GM19023 (cell line): ENCODE measurements at regions not wholly inside any gene's neighbourhood (a gene's known extent, or its start where the extent isn't known, plus 50 kb on each side); places are given as distances from the start of the nearest gene placed in this dataset.

ENCODE experiments used
- ATAC-seq: cut with Tn5 transposase; IDR thresholded peaks from one replicate; pipeline ENCODE4 v1.9.1; 2021; ENCODE audit warnings: mild to moderate bottlenecking, moderate library complexity; ENCODE audit not compliant: unreplicated experiment

GRCh38 chr15:35654332-35654731, 108.4 kb upstream of the DPH6 start:
- ATAC-seq, result no peak

GRCh38 chr15:35657679-35658311, 111.8 kb upstream of the DPH6 start:
- ATAC-seq, result no peak

- no peak for ATAC-seq
These were observed 118.0 kb upstream of the DPH6 start for GRCh38 chr15:35663956-35664355.

- ATAC-seq, result no peak
These were observed 120.1 kb upstream of the DPH6 start for GRCh38 chr15:35665896-35666536.

- no peak for ATAC-seq
These were observed 121.9 kb upstream of the DPH6 start for GRCh38 chr15:35667908-35668307.

DNA sequence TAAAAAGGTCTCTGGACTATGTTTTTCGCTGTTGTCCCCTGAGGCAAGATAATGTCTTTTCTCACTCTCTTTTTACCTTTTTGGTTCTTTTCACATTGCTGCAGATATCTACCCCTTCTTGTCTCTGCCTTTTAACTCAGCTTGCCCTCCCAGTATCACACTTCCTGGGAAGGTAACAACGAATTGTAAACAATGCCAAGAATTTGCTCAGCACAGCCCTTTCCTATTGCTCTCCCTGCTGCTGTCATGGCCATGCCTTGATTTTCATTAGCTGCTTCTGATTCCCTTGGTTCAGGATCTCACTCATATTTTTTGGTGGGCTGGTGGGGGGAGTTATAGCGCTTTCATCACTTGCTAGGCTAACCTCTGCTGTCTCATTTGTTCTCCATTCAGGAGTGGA, 123.1 kb upstream of the DPH6 start:
- ATAC-seq, result no peak

DNA sequence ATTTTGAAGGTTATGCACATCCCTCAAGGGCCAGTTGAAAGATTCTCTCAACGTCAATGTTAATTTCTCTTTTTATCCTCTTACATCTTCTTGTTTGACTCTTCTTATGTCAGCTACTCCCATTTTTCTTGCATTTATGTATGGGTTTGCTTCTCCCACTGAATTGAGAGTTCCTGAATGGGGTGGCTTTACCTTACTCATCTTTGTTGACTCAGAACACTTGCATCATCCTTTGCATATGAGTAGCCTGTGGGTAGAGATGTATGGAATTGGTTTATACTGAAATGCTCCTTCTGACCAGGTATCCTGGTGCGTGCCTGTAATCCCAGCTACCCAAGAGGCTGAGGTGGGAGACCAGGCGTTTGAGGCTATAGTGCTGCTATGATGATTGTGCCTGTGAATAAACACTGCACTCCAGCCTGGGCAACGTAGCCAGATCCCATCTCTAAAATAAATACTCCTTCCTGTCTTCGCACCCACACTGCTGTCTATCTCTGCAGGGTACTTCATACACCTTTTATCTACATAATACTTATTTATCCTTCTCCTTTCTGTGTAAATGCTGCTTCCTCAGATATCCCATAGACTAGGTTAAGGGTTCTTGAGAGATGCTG, 123.6 kb upstream of the DPH6 start:
- no peak for ATAC-seq

GRCh38 chr15:35671197-35671596, 125.2 kb upstream of the DPH6 start:
- ATAC-seq, result no peak

- no peak for ATAC-seq
These were observed 126.0 kb upstream of the DPH6 start for GRCh38 chr15:35671981-35672380.

DNA sequence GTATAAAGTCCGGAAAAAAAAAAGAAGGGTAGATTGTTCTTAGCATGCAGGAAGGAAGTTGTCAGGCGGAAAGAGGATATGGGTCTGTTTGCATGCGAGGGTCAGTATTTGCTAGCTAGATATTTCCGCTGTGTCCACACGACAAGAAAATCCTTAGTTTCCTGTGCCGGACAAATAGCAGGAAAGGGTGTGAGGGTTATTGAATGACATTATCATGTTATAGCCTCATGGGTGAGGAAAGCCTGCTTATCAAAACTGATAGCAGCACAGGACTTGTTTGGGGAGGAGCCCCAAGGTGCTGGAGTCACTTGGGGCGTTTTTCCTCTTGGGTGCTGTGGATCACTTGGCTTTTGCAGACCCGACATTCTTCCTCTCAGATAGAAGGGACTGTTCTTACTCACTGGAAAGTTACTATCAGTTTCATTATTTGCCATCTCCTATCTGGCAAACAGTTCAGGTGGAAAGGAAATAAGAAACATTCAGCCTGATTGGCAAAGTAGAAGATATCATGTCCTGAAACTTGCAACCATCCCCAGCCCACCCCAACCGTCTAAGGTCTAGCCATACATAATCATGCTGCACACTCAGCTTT, 127.2 kb upstream of the DPH6 start:
- ATAC-seq, result no peak

GRCh38 chr15:35674873-35675781, 129.2 kb upstream of the DPH6 start:
- ATAC-seq, result no peak

DNA sequence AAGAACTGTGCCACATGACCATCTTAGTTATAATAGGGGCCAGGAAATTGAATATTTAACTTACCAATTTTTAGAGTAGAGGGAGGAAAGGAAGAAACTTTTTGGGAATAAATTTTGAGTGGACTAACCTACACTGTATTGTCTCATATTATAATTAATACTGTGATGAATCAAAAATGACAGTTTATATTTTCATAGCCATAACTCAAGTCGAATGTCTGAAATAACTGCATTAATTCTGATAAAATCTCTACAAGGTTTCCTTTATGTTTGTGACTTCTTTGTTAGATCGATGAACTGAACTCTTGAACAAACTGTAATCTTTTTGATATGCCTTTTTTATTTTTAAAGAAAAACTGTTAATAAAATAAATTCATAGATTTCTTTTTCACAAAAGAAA, 132.8 kb upstream of the DPH6 start:
- no peak for ATAC-seq

- ATAC-seq, result no peak
These were observed 133.2 kb upstream of the DPH6 start for GRCh38 chr15:35679186-35679585.

- no peak for ATAC-seq
These were observed 135.0 kb upstream of the DPH6 start for GRCh38 chr15:35680951-35681350.

DNA sequence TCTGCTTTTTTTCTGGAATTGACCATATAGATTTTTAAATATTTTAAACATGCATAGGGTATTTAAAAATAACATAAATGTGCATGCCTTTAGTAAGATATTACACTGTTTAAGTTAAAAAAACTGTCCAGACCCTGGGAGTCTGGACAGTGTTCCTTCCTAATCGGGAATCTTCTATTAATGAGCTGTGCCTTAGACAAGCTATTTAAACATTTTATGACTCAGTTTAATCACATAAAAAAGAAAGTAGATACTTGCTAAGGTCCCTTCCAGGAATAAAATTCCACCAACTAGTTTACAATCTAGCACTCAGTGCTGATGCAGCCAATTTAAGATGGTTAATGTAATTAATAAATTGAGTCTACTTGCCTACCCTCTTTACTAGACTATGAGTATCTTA, 140.4 kb upstream of the DPH6 start:
- no peak for ATAC-seq

GRCh38 chr15:35689266-35689665, 143.3 kb upstream of the DPH6 start:
- ATAC-seq, result no peak

- ATAC-seq, result no peak
These were observed 144.1 kb upstream of the DPH6 start for GRCh38 chr15:35690089-35690488.

GRCh38 chr15:35690698-35691116, 144.7 kb upstream of the DPH6 start:
- ATAC-seq, result no peak

GRCh38 chr15:35691173-35691761, 145.3 kb upstream of the DPH6 start:
- no peak for ATAC-seq
